G401.6 (cell line): ENCODE measurements at regions not wholly inside any gene's neighbourhood (a gene's known extent, or its start where the extent isn't known, plus 50 kb on each side); places are given as distances from the start of the nearest gene placed in this dataset.
"Not testable (repeated sequence)": the region's sequence is repeated elsewhere in the genome, so short reads cannot be mapped to it uniquely, and the experiment has no call there.

Experiments
- FAIRE-seq: peaks from 2 replicates; lab custom pipeline; 2012; peaks lifted over from hg19 to GRCh38; lab: Jason Lieb, UNC

DNA sequence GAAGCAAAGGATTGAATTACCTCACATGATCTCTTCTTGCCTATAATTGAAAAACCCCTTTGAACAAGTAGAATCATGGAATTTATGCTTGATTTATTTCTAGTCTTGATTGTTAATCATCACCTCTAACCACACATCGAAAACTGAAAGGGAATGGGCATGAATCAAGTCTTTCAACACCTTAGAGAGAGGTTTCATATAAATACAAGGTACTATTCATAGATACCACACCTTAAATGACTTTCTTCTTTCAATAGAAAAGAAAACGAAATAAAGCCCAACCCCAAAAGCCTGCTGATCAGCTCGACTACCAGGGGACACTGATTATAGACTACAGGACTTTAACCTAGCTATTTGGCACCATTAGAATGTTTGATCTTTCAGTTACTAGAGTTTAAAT lies 128.6 kb upstream of the PTPRZ1 start:
- FAIRE-seq = no peak

DNA sequence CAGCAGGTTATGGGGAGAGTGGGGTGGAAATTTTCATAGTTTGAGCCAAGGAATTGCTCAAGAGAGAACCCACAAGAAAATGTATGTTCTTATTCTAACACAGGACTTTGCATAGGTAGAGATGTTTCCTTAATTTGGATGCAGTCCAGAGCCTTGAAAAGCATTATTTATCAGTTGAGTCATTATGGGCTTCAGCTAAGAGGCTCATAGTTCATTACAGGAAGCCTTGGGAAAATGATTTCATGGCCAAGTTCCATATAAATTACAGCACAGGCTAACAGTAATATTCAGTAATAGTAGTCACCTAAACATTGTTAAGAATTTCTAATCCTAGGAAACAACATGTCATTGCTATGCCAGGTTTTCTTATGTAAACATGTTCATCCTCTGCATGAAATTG lies 131.1 kb upstream of the PTPRZ1 start:
- FAIRE-seq = no peak

DNA sequence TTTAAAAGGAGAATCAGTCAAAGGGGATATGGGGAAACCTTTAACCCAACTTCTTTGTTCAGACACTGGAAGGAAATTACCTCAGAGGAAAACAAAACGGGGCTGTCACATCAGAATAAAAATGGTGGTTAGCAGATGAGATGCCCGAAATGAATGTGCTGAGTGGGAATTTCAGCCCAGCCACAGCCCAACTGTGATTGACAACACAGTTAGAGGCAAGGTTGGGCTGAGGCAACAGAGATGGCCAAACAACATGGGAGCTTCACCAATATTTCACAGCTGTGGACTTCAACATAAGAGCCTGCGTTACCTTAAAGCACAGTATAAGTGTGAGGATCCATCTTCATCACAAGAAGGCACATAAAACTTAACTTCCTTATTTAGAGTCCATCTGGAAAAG lies 133.5 kb upstream of the PTPRZ1 start:
- FAIRE-seq = no peak

DNA sequence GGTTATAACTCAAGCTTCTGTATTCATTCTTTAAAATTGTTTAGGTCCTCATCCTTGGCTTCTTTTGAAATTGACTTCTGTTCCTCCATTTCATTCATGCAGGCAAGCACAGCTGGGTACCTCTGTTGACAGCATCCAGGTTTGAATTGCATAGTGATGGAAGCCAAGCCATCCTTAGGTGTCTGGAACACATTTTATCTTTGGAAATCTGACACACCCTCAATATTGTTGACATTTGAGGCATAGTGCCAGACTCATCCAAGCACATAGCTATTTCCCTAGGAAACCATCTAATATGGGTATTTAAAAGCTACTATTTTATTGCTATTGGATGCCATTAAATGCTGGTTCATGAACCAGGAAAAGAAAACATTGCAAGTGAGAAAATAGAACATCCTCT lies 142.1 kb upstream of the PTPRZ1 start:
- no peak for FAIRE-seq

DNA sequence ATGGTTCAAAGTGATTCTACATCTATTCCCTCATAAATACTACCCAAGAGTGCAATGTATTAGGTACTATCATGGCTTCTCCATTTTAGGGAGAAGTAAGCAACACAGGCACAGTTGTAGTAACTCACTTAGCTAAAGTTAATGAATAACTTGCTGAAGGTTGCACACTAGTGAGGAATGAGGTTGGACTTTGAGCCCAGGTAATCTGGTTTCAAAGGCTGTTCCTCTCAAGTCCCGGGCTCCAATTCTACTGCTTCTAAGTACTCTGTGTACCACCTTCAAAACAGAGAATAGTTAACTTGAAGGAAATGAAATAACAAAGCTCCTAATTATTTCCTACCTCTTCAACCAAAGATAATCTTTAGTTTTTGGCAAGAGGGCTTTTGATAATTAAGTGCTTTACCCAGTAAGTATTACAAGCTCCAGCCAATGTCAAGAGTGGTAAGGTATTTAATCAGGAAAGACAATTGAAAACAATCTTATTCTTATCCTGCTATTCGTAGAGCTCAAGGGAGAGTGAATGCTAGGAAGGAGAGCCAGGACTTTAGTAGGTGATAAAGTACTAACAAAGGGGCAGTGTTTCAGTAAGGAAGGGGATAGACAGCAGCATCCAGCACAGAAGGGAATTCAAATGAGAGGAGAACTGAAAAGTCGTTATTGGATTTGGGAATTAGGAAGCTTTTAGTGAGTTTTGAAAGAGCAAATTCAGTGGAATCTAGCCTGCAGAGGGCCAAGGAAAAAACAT lies 158.2 kb upstream of the PTPRZ1 start:
- no peak for FAIRE-seq

DNA sequence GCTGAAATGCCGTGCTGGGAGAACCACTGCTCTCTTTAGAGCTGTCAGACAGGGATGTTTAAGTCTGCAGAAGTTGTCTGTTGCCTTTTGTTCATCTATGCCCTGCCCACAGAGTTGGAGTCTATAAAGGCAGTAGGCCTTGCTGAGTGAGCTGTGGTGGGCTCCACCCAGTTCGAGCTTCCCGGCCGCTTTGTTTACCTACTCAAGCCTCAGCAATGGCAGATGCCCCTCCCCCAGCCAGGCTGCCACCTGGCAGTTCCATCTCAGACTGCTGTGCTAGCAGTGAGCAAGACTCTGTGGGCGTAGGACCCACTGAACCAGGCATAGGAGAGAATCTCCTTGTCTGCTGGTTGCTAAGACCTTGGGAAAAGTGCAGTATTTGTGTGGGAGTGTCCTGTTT lies 160.0 kb upstream of the PTPRZ1 start:
- FAIRE-seq = not testable (repeated sequence)

DNA sequence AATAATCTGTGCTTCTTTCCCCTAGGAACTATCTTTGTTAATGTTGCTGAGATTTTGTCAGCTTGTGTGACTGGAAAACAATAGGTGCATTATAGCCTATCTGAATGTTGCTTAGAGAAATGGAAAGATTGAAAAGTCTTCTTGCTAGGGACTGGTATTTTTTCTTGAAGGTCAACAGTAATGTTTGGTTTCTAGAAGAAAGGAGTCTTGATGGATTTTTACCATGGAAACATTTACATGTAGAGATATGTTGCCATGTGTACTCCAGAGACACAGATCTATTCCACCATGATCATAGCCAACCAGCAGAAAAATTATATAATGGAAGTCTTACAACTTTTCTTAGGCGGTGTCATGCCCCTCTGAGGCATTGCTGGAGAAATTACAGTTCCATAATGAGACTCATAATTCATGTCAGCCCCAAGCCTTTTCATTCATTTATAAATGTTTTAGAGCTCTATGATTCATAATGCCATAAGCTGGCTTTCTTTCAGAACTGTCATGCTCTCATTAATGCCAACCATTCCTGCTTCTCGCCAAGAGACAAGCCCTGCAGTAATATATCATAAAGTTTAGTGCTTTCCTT lies 175.1 kb upstream of the PTPRZ1 start:
- FAIRE-seq = no peak

DNA sequence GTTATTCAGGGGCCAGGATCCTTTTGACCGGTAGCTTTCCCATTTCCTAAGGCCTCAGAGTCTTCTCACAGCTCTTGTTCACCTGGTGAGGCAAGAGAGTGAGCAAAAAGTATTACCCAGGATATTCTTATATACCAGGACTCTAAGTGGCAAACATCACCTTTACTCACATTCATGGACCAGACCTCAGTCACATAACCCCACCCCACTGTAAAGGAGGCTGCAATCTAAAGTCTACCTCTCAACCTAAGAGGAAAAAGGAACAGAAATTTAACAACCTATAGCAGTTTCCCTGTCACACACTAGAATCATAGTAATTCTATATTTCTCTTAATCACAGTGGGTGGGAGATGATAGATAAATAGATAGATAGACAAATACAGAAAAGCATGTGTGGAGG lies 176.0 kb upstream of the PTPRZ1 start:
- FAIRE-seq = no peak

DNA sequence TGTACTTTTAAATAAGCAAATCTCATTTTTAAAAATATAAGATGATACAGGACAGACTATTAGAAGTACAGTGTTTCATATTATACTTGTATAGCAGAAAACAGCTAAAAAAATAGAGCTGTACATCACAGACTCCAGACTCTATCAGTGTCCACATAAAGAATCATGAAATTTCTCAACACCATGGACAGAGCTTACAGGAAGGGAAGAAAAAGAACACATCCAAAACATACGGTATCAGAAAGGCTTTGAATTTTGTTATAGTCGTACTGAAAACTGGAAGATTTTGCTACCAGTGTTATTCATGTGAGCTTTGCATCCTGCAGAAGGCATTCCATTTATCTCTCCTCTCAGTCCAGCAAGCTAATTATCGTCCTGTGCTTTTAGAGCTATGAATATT lies 183.2 kb upstream of the PTPRZ1 start:
- FAIRE-seq = no peak

DNA sequence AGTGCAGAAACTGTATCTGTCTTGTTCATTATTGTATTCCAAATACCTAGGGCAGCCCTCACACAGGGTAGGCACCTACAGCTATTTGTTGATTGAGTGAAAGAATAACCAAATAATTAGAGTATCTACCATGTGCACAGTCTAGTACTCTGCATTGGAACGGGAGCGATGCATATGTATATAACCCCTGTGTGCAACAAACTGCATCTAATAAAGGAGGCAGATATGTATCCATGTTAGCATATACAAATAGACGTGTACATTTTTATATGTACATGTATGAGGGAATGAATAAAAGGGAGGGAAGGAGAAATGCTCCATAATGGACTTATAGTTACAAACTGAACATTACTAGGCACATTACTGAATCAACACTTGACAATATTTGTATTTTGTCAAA lies 191.3 kb upstream of the PTPRZ1 start:
- FAIRE-seq = no peak

DNA sequence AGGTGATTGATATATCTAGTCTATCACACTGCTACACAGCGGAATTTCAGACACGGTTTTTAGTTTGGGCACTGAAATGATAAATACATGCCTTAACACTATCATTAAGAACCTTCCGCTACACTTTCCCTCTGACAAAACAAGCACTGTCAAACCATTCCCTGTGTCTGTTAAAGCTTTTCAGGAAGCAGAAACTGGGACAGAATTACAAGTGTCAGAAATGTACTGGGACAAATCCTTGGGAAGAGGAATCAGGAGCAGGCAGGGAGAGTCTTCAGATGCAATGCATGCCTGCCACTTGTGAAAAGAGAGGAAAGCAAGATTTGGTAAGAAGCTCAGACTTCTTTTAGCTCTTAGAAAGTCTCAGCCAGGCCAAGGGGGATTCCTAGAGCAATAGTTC lies 196.8 kb upstream of the PTPRZ1 start:
- no peak for FAIRE-seq

DNA sequence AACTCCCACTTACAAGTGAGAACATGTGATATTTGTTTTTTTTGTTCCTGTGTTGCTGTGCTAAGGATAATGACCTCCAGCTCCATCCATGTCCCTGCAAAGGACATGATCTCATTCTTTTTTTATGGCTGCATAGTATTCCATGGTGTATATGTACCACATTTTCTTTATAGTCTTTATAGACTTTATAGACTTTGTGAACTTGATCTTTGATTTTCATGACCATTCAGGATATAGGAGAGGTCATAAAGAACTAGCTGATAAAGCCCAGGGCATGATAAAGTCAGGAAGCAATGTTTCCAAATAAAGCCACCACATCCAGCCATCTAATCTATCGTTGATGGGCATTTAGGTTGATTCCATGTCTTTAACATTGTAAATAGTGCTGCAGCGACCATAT lies 198.5 kb upstream of the PTPRZ1 start:
- FAIRE-seq = not testable (repeated sequence)

DNA sequence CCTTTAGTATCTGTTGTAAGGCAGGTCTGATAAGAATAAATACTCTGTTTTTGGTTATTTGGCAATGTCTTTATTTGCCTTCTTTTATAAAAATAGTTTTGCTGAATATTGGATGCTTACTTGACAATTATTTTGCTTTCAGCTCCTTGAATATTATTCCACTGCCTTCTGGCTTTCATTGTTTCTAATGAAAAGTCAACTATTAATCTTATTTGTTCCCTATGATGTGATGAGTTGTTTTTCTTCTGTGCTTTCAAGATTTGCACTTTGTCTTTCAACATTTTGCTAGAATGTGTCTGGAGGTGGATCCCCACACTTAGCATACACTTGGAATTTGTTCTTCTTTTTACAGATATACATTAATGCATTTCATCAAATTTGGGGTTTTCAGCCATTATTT lies 203.8 kb upstream of the PTPRZ1 start:
- no peak for FAIRE-seq

DNA sequence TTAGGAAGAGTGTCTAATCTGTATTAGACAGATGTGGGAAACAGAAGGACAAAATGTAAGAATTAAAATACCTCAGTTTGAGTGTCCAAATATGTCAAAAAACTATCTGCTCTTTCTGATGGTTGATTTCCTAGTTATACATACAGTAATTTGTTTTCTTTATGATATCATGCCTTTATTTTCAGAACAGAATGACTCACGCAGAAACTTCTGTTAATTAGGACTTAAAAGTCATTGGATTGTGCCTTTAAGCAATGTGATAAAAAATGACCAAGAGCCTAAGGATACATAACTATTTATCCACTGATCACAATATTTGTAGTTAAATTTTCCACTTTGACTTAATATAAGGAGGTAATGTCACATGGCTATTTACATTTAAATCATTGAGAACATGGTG lies 206.7 kb upstream of the PTPRZ1 start:
- FAIRE-seq = no peak

DNA sequence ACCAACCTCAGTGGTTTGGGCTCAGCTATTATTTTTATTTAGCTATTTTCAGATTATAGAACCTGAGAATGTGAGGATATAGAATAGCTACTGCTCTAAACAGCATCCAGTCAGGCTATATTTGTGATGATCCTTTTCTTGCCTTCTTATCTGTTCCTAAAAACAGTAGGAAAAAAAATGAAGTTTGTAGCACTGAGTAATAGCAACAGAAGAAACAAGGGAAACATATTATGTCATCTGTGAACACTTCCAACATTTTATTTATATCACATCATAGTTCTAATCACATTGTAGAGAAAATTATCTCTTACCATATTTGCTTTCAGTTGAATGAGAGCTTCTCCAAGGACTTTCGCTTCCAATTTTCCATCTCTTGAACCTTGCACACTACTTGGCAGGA lies 229.6 kb upstream of the PTPRZ1 start:
- FAIRE-seq = no peak

DNA sequence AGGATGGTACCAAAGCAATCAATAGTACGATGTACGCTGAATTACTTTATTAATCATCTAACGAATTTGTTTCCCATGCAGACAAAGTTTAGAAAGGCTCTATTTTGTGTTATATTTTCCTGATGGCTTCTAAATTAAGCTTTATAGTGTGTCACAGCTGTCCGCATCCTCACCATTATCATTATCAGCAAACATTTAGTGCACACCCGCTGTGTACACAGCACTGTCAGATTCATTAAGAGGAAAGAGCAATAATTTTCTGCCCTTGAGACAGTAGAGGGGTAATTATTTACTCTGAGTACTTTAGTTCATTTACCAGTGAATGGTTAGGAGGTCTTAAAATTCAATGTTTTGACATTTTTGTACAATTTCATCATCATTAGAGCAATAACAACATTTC lies 233.3 kb upstream of the PTPRZ1 start:
- FAIRE-seq = no peak

DNA sequence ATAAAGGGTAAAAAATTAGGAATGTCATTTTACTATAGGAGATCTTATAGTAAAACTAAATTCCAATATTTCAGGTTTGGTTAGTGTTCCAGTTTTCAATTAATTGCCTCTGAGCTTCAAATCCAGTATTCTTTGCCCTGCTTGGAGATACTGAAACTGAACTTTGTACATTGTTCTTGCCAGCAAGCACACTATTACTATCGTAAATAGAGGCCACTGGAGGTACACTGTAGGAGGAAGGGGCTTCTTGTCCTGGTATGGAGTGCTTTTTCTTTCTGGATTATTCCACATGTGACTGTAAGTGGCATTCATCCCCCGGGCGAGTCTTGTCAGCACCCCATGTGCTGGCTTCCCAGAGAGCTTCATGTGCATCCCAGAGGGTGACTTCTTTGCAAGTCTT lies 234.7 kb upstream of the PTPRZ1 start:
- no peak for FAIRE-seq

DNA sequence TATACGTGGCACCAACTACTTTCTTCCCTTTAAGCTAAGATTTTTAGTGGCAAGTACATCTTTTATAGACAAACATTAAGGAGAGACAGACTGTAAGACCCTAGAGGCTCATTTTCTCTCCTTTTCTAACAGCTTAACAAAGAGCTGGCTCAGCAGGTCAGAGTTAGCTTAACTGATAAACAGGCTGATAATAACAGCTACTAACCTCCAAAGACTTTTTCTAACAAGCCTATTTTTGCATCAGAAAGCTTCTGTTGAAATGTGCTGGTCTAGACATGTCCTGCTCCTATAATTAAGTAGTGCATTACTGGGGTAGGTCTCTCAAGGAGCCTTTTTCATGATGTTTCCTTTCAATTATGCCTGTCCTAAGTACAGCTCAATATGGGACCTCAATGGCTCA lies 238.2 kb upstream of the FAM3C start:
- no peak for FAIRE-seq

DNA sequence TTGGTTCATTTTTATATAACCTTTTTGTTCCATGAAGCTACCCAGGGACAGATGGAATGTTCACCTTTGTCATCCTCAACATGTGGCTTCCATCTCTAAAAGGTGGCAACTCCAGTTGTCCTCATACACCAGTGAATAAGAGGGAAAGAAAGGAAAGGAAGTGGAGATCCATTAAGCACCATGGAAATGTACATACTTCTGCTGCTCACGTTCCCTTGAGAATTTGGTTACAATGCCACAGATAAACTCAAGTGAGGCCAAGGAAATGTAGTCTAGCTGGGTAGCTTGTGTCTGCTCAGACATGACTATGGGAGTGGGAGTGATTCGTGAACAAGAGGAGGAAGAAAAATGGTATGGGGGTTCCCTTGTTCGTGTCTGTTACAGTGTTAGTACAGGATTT lies 237.1 kb upstream of the FAM3C start:
- FAIRE-seq = no peak

DNA sequence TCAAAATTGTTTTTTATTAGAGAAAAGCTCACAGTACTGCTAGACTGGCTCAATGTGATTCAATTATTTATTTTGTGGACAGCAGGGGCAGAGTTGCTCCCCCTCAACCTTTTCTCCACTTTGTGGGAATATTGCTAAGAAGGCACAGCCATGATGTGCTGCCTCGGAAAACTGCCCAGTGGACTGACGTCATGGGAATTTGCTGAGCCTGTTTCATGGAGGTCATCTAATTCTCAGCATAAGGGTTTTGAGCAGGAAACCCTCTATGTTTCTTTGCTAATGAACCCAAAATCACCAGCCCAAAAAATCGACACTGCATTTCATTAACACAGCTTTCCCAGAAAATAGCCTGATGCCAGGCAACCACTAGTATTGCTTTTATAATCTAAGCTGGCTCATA lies 228.8 kb upstream of the FAM3C start:
- no peak for FAIRE-seq

DNA sequence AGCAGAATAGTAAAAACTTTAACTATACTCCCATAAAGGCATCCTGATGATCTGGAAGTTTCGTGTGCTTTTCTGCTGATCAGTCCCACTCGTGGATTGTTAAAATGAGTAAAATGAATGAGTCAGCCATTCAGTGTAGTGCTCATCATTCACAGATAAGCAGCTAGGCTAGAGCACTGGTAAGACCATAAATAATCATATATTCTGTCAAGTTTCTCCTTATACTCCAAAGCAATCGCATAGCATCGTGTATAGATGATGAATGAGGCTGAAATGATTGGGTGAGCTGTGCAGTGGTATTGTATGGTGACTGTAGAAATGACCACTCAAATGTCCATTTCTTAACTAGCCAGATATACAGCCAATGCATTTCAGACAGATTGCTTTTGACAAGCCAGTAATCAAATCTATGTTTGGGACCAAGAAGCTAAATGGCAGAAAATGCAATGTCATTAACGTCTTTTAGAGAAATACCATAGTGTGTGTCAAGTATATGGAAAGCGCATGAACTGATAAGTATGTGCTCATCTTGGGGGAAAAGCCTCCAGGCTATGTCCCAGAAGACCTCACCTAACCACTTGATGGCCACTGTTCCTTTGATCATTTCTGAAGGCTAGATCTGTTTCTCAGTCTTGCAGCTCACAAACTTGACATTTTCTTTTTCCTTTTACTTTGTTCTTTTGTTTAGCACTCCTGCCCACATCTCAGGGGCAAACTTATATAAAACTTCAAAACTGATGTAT lies 227.2 kb upstream of the FAM3C start:
- no peak for FAIRE-seq

DNA sequence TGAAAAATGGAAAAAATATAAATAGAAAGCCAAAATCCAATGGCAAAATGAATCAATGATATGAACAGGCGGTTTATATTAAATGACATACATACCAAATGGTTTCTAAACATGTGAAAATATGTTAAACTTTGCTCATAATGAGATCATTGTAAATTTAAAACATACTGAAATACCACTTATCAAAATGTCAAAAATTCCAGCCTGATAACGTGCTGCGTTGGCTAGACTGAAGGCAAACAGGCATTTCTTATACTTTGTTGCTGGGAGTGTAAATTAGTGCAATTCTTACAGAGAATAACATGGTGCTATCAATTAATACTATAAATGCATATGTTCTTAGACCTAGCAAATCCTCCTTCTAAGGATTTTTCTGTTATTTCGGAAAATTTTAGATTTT lies 225.8 kb upstream of the FAM3C start:
- FAIRE-seq = no peak

DNA sequence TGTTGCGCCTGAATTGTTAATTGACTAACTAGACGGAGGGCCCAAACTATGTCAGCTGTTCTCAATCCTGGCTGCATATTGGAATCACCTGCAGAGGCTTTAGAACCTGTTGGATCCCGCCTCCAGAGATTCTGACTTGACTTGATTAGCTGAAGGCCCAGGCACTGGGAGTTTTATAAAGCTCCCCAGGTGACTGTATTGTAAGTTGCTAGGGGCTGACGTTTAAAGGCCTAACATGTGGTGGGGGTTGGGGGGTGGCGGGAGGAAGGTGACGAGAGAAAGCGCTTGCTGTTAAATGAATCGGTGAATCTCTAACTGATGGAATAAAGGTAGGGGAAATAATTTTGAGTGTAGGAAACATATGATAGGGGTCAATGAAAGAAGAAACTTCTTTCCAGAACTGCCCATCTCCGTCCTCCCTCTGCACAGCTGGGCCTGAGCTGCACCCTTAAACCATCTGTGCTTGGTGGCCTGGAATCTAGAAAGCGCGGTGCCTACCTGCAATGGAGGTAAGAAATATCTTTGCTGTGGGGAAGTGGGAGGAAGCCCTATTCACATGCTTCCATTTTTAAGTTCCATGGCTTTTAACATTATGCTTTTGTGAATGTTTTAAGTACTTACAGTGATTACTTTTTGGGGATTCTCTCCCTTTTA lies 225.0 kb upstream of the FAM3C start:
- no peak for FAIRE-seq
